ENCODE measurements at regions not wholly inside any gene's neighbourhood (a gene's known extent, or its start where the extent isn't known, plus 50 kb on each side); places are given as distances from the start of the nearest gene placed in this dataset.

DNA sequence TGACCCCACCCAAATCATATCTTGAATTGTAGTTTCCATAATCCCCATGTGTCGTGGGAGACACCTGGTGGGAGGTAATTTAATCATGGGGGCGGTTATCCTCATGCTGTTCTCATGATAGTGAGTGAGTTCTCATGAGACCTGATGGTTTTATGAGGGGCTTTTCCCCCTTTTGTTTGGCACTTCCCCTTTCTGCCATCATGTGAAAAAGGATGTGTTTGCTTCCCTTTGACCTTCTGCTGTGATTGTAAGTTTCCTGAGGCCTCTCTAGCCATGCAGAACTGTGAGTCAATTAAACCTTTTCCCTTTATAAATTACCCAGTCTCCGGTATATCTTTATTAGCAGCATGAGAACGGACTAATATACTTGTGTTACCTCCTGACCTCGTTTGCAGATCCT lies 156.6 kb upstream of the MTNR1B start:
- ChIA-PET CTCF (no interaction called here), POLR2A (no interaction called here)
- H3K27me3 ChIP-seq (ENCODE audit: control insufficient read depth, insufficient read depth, low read length) = no peaks in the 10 kb centered on the region
- no TSS peak for BruUV-seq (replicated peaks)
- no peak overlapping the region for H3K27ac ChIP-seq (ENCODE audit: low read length)
- no peaks in the 10 kb centered on the region for H3K9me3 ChIP-seq (ENCODE audit: control insufficient read depth, insufficient read depth, low read depth, low read length)
- DNase-seq (ENCODE audit: low read depth, low spot score) = no peak
- intact Hi-C loops (cut with micrococcal nuclease; ENCODE audit: unreplicated experiment) (no loop called here), in situ Hi-C loops (cut with HindIII; ENCODE audit: low pct_unique_long_range_greater_than_20kb, low sequenced_read_pairs) (no loop called here)
- no peak overlapping the region for H3K4me3 ChIP-seq (ENCODE audit: low read depth in 2 of 2, low read length in 2 of 2)
- TF ChIP-seq, protein P1, sequence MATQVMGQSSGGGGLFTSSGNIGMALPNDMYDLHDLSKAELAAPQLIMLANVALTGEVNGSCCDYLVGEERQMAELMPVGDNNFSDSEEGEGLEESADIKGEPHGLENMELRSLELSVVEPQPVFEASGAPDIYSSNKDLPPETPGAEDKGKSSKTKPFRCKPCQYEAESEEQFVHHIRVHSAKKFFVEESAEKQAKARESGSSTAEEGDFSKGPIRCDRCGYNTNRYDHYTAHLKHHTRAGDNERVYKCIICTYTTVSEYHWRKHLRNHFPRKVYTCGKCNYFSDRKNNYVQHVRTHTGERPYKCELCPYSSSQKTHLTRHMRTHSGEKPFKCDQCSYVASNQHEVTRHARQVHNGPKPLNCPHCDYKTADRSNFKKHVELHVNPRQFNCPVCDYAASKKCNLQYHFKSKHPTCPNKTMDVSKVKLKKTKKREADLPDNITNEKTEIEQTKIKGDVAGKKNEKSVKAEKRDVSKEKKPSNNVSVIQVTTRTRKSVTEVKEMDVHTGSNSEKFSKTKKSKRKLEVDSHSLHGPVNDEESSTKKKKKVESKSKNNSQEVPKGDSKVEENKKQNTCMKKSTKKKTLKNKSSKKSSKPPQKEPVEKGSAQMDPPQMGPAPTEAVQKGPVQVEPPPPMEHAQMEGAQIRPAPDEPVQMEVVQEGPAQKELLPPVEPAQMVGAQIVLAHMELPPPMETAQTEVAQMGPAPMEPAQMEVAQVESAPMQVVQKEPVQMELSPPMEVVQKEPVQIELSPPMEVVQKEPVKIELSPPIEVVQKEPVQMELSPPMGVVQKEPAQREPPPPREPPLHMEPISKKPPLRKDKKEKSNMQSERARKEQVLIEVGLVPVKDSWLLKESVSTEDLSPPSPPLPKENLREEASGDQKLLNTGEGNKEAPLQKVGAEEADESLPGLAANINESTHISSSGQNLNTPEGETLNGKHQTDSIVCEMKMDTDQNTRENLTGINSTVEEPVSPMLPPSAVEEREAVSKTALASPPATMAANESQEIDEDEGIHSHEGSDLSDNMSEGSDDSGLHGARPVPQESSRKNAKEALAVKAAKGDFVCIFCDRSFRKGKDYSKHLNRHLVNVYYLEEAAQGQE (IDR thresholded peaks at IDR 0.05; ENCODE audit: insufficient read depth in 1 of 2, low read depth in 2 of 2, low read length in 1 of 2) = no peak
- TF ChIP-seq, protein P2, sequence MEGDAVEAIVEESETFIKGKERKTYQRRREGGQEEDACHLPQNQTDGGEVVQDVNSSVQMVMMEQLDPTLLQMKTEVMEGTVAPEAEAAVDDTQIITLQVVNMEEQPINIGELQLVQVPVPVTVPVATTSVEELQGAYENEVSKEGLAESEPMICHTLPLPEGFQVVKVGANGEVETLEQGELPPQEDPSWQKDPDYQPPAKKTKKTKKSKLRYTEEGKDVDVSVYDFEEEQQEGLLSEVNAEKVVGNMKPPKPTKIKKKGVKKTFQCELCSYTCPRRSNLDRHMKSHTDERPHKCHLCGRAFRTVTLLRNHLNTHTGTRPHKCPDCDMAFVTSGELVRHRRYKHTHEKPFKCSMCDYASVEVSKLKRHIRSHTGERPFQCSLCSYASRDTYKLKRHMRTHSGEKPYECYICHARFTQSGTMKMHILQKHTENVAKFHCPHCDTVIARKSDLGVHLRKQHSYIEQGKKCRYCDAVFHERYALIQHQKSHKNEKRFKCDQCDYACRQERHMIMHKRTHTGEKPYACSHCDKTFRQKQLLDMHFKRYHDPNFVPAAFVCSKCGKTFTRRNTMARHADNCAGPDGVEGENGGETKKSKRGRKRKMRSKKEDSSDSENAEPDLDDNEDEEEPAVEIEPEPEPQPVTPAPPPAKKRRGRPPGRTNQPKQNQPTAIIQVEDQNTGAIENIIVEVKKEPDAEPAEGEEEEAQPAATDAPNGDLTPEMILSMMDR (IDR thresholded peaks at IDR 0.05) = peak; percentile 13; the same call in 1 of the 2 replicates
- TF ChIP-seq SIN3A (IDR thresholded peaks at IDR 0.05; ENCODE audit: borderline replicate concordance, insufficient read depth, low read depth, low read length) (no peak), POLR2AphosphoS5 (IDR thresholded peaks at IDR 0.05; ENCODE audit: low read depth, low read length) (no peak), TCF7L2 (IDR thresholded peaks at IDR 0.05; ENCODE audit: low read depth, low read length) (no peak)
- no peaks in the 10 kb centered on the region for H3K36me3 ChIP-seq (ENCODE audit: control insufficient read depth, insufficient read depth, low read length)
- no peak for ATAC-seq
- H3K4me1 ChIP-seq (ENCODE audit: control insufficient read depth, insufficient read depth, low read length) = no peaks in the 10 kb centered on the region

DNA sequence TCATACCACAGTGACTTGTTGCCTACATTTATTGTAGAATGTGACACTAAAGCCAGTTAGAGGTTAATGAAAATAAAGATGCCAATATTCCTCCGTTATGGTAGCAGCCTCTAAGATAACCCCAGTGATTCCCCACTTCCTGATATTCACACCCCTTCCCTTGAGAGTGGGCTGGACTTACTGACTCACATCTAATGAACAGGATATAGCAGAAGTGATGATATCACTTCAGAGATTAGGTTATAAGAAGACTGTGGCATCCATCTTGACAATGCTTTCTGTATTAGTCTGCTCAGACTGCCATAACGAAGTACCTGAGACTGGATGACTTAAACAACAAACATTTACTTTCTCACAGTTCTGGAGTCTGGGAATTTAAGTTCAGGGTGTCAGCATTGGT lies 149.6 kb upstream of the MTNR1B start:
- BruUV-seq (replicated peaks) = no TSS peak

More for the DNA sequence above, 149.6 kb upstream of the MTNR1B start:
- Histone ChIP-seq H3K36me3 (ENCODE audit: control insufficient read depth, insufficient read depth, low read length) (no peaks in the 10 kb centered on the region), H3K4me3 (ENCODE audit: low read depth in 2 of 2, low read length in 2 of 2) (no peak overlapping the region), H3K4me1 (ENCODE audit: control insufficient read depth, insufficient read depth, low read length) (no peaks in the 10 kb centered on the region), H3K27me3 (ENCODE audit: control insufficient read depth, insufficient read depth, low read length) (no peaks in the 10 kb centered on the region), H3K9me3 (ENCODE audit: control insufficient read depth, insufficient read depth, low read depth, low read length) (no peaks in the 10 kb centered on the region), H3K27ac (ENCODE audit: low read length) (no peak overlapping the region)
- DNase-seq (ENCODE audit: low read depth, low spot score) (no peak), ATAC-seq (no peak)
- CTCF ChIA-PET = no interaction called here
- in situ Hi-C loops (cut with HindIII; ENCODE audit: low pct_unique_long_range_greater_than_20kb, low sequenced_read_pairs) = no loop called here
- intact Hi-C loops (cut with micrococcal nuclease; ENCODE audit: unreplicated experiment) = no loop called here
- no peak for TF ChIP-seq SIN3A (IDR thresholded peaks at IDR 0.05; ENCODE audit: borderline replicate concordance, insufficient read depth, low read depth, low read length)
- TF ChIP-seq, protein P1 (IDR thresholded peaks at IDR 0.05; ENCODE audit: insufficient read depth in 1 of 2, low read depth in 2 of 2, low read length in 1 of 2) = no peak
- POLR2A ChIA-PET = no interaction called here

All from Panc1 (cell line).